Fibroblast of peridontal ligament (primary cell): ENCODE measurements at regions not wholly inside any gene's neighbourhood (a gene's known extent, or its start where the extent isn't known, plus 50 kb on each side); places are given as distances from the start of the nearest gene placed in this dataset.
"Not testable (repeated sequence)": the region's sequence is repeated elsewhere in the genome, so short reads cannot be mapped to it uniquely, and the experiment has no call there.

ENCODE experiments used
- DNase-seq: peaks from one replicate; pipeline ENCODE4 v3.0.0-alpha.2; 2010; ENCODE audit errors: extremely low read depth

- no peak for DNase-seq
These were observed 346.3 kb downstream of the VRK1 start for GRCh38 chr14:97143456-97143855.

GRCh38 chr14:97148021-97148420 lies 350.8 kb downstream of the VRK1 start:
- not testable (repeated sequence) for DNase-seq

GRCh38 chr14:97149775-97150174 lies 352.6 kb downstream of the VRK1 start:
- DNase-seq, result no peak

GRCh38 chr14:97153527-97153926 lies 356.3 kb downstream of the VRK1 start:
- DNase-seq, result no peak

GRCh38 chr14:97155320-97155719 lies 358.1 kb downstream of the VRK1 start:
- DNase-seq, result no peak

- no peak for DNase-seq
These were observed 358.6 kb downstream of the VRK1 start for GRCh38 chr14:97155814-97156213.

- DNase-seq, result no peak
These were observed 359.5 kb downstream of the VRK1 start for GRCh38 chr14:97156705-97157104.

- DNase-seq, result no peak
These were observed 360.9 kb downstream of the VRK1 start for GRCh38 chr14:97158102-97158501.

GRCh38 chr14:97159124-97159523 lies 361.9 kb downstream of the VRK1 start:
- no peak for DNase-seq

GRCh38 chr14:97162621-97163020 lies 365.4 kb downstream of the VRK1 start:
- no peak for DNase-seq

GRCh38 chr14:97164021-97164420 lies 366.8 kb downstream of the VRK1 start:
- DNase-seq, result peak; percentile 38

- DNase-seq, result no peak
These were observed 369.3 kb downstream of the VRK1 start for GRCh38 chr14:97166497-97166896.

GRCh38 chr14:97167577-97167976 lies 370.4 kb downstream of the VRK1 start:
- not testable (repeated sequence) for DNase-seq

GRCh38 chr14:97172644-97173043 lies 375.5 kb downstream of the VRK1 start:
- DNase-seq, result no peak

GRCh38 chr14:97177016-97177415 lies 379.8 kb downstream of the VRK1 start:
- DNase-seq, result no peak

- DNase-seq, result peak; percentile 62
These were observed 380.5 kb downstream of the VRK1 start for GRCh38 chr14:97177635-97178034.

- peak; percentile 51 for DNase-seq
These were observed 381.6 kb downstream of the VRK1 start for GRCh38 chr14:97178781-97179180.

- no peak for DNase-seq
These were observed 382.4 kb downstream of the VRK1 start for GRCh38 chr14:97179573-97179972.

- peak; percentile 57 for DNase-seq
These were observed 383.4 kb downstream of the VRK1 start for GRCh38 chr14:97180304-97181200.

- no peak for DNase-seq
These were observed 388.0 kb downstream of the VRK1 start for GRCh38 chr14:97185186-97185585.

GRCh38 chr14:97187916-97188315 lies 390.7 kb downstream of the VRK1 start:
- no peak for DNase-seq

GRCh38 chr14:97196336-97196735 lies 399.2 kb downstream of the VRK1 start:
- DNase-seq, result no peak

- DNase-seq, result no peak
These were observed 401.6 kb downstream of the VRK1 start for GRCh38 chr14:97198813-97199212.

GRCh38 chr14:97200245-97200644 lies 403.1 kb downstream of the VRK1 start:
- no peak for DNase-seq
